Esophagus squamous epithelium (tissue), 5 donors: ENCODE measurements at regions not wholly inside any gene's neighbourhood (a gene's known extent, or its start where the extent isn't known, plus 50 kb on each side); places are given as distances from the start of the nearest gene placed in this dataset.

Experiments used
- DNase-seq: peaks from one replicate; lab custom pipeline; 2025; lab: John Stamatoyannopoulos, UW
- H3K27ac ChIP-seq, 4 donors: fragments of 200-600 bp; sonication (generic); one replicate each; pipeline ENCODE4 v1.5.1; 2016 to 2019; ENCODE audit warnings: mild to moderate bottlenecking in 1 of 4
- H3K27me3 ChIP-seq, 4 donors: fragments of 200-600 bp; sonication (generic); 1 replicate in 3 of 4; 2 replicates in 1 of 4; pipeline versions ENCODE4 v1.5.1 to v1.6.0; 2017 to 2021; ENCODE audit warnings: antibody characterized with exemption in 1 of 4
- H3K36me3 ChIP-seq, 3 donors: fragments of 200-600 bp; sonication (generic); one replicate each; pipeline ENCODE4 v1.5.1; 2016 to 2019
- H3K4me1 ChIP-seq, 3 donors: fragments of 200-600 bp; sonication (generic); one replicate each; pipeline ENCODE4 v1.5.1; 2017 to 2019
- H3K4me3 ChIP-seq, 4 donors: fragments of 200-600 bp; sonication (generic); 1 replicate in 3 of 4; 2 replicates in 1 of 4; pipeline ENCODE4 v1.5.1; 2016 to 2019; ENCODE audit warnings: mild to moderate bottlenecking in 2 of 4, moderate library complexity in 1 of 4
- H3K9me3 ChIP-seq, 3 donors: fragments of 200-600 bp; sonication (generic); one replicate each; pipeline ENCODE4 v1.5.1; 2016 to 2019
- CTCF ChIP-seq, 6 experiments: fragments of 450-650 bp in 4 of 6; fragments of 200-600 bp in 2 of 6; sonication (generic) in 2 of 6; IDR thresholded peaks; one replicate each; pipeline ENCODE4 v1.5.1; 2016 to 2019; ENCODE audit warnings: antibody characterized with exemption in 6 of 6, mild to moderate bottlenecking in 4 of 6, moderate library complexity in 4 of 6
- POLR2A ChIP-seq, 4 donors: fragments of 450-650 bp; IDR thresholded peaks; one replicate each; pipeline ENCODE4 v1.6.1; 2017; ENCODE audit warnings: antibody characterized with exemption in 4 of 4, mild to moderate bottlenecking in 4 of 4, moderate library complexity in 3 of 4
- WGBS, 2 donors: methylation state at CpG; one replicate each; pipeline ENCODE4 v1.1.5; 2018; 5-methylcytosine and 5-hydroxymethylcytosine counted together
- intact Hi-C: fragments of 100-400 bp; cut with DNase I; formaldehyde crosslinking; loops from one replicate; pipeline ENCODE4 v1.15.0; 2022
- donor health status: DM: yes; HTN: yes; CAD: no.

GRCh38 chr13:73618275-73618865 lies 515.8 kb downstream of the KLF12 start:
- Histone ChIP-seq H3K36me3 (no peaks in the 10 kb centered on the region), H3K4me3 (no peak overlapping the region), H3K27me3 (no peaks in the 10 kb centered on the region), H3K27ac (no peak overlapping the region), H3K4me1 (peaks cover 0 to 5% (median 0%) of the 10 kb centered on the region in 3 donors), H3K9me3 (no peaks in the 10 kb centered on the region)
- no peak for DNase-seq
- intact Hi-C loops, result no loop called here
- no peak for TF ChIP-seq CTCF (IDR thresholded peaks at IDR 0.05)
- TF ChIP-seq POLR2A (IDR thresholded peaks at IDR 0.05), result no peak
- 58 to 61% methylated on average over 9 of the region's 9 CpGs for WGBS, 2 donors

- no peaks in the 10 kb centered on the region for H3K27me3 ChIP-seq
- no peak for TF ChIP-seq POLR2A (IDR thresholded peaks at IDR 0.05)
- no peak for TF ChIP-seq CTCF (IDR thresholded peaks at IDR 0.05)
- no peak overlapping the region for H3K4me3 ChIP-seq
- peaks cover 0 to 9% (median 0%) of the 10 kb centered on the region in 3 donors for H3K4me1 ChIP-seq
- H3K27ac ChIP-seq, result no peak overlapping the region
- no peaks in the 10 kb centered on the region for H3K9me3 ChIP-seq
- 83 to 92% methylated on average over 3 of the region's 3 CpGs for WGBS, 2 donors
- intact Hi-C loops, result no loop called here
- DNase-seq, result no peak
- H3K36me3 ChIP-seq, result no peaks in the 10 kb centered on the region
Measured at GRCh38 chr13:73616861-73617260, 517.3 kb downstream of the KLF12 start.

GRCh38 chr13:73610799-73611592 lies 523.2 kb downstream of the KLF12 start:
- Histone ChIP-seq H3K4me1 (peaks cover 3 to 63% (median 8%) of the 10 kb centered on the region in 3 donors), H3K27me3 (no peaks in the 10 kb centered on the region), H3K27ac (peak overlapping the region; percentile 38 to 83 (median 76)), H3K4me3 (no peak overlapping the region), H3K9me3 (no peaks in the 10 kb centered on the region), H3K36me3 (no peaks in the 10 kb centered on the region)
- TF ChIP-seq CTCF (IDR thresholded peaks at IDR 0.05) (no peak), POLR2A (IDR thresholded peaks at IDR 0.05) (no peak)
- WGBS, 2 donors, result 24 to 32% methylated on average over 6 of the region's 6 CpGs
- no peak for DNase-seq
- intact Hi-C loops, result no loop called here

- Histone ChIP-seq H3K4me3 (no peak overlapping the region), H3K27ac (peak overlapping the region in 3 of 4 donors; percentile 55 to 81 (median 69)), H3K27me3 (no peaks in the 10 kb centered on the region), H3K36me3 (no peaks in the 10 kb centered on the region), H3K9me3 (no peaks in the 10 kb centered on the region), H3K4me1 (peaks cover 3 to 77% (median 8%) of the 10 kb centered on the region in 3 donors)
- 81 to 93% methylated on average over 7 of the region's 7 CpGs for WGBS, 2 donors
- DNase-seq, result no peak
- TF ChIP-seq CTCF (IDR thresholded peaks at IDR 0.05) (no peak), POLR2A (IDR thresholded peaks at IDR 0.05) (no peak)
- intact Hi-C loops, result no loop called here
Measured at GRCh38 chr13:73608711-73609485, 525.3 kb downstream of the KLF12 start.
